AG10803 (cell line): ENCODE measurements at regions not wholly inside any gene's neighbourhood (a gene's known extent, or its start where the extent isn't known, plus 50 kb on each side); places are given as distances from the start of the nearest gene placed in this dataset.
A peak's percentile ranks its signal among the peaks of the same experiment; 100 is the strongest.

Experiments
- DNase-seq: peaks from one replicate; pipeline ENCODE4 v3.0.0; 2010; ENCODE audit warnings: low read depth
- H3K4me3 ChIP-seq: 2 replicates; pipeline ENCODE4 v1.5.1; 2011; ENCODE audit warnings: mild to moderate bottlenecking, low read length, control low read depth
- TF ChIP-seq, protein P1 (sequence below): conservative IDR thresholded peaks from 2 replicates; pipeline ENCODE4 v1.5.1; 2011; ENCODE audit warnings: mild to moderate bottlenecking, low read length, control low read depth, inconsistent platforms

DNA sequence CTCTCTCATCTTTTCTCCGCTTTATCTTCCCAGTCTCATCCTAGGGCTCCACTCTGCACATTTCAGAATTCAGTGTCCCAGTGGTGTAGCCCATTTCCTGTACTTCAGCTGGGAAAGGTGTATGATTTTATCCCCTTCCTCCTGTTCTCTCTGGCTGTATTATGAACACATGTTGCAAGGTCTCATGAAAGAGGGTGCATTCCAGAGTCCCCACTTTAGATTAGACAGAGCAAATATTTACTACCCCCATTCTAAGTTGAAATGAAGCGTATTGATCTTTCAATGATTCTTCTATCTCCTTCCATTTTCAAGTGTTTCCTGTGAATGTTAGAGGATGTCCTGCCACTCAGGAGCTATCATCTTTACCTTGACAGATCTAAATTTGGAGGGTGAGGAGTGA is 123.2 kb downstream of the WIF1 start:
- no peak overlapping the region for H3K4me3 ChIP-seq
- no peak for DNase-seq
- TF ChIP-seq, protein P1, sequence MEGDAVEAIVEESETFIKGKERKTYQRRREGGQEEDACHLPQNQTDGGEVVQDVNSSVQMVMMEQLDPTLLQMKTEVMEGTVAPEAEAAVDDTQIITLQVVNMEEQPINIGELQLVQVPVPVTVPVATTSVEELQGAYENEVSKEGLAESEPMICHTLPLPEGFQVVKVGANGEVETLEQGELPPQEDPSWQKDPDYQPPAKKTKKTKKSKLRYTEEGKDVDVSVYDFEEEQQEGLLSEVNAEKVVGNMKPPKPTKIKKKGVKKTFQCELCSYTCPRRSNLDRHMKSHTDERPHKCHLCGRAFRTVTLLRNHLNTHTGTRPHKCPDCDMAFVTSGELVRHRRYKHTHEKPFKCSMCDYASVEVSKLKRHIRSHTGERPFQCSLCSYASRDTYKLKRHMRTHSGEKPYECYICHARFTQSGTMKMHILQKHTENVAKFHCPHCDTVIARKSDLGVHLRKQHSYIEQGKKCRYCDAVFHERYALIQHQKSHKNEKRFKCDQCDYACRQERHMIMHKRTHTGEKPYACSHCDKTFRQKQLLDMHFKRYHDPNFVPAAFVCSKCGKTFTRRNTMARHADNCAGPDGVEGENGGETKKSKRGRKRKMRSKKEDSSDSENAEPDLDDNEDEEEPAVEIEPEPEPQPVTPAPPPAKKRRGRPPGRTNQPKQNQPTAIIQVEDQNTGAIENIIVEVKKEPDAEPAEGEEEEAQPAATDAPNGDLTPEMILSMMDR, result no peak

DNA sequence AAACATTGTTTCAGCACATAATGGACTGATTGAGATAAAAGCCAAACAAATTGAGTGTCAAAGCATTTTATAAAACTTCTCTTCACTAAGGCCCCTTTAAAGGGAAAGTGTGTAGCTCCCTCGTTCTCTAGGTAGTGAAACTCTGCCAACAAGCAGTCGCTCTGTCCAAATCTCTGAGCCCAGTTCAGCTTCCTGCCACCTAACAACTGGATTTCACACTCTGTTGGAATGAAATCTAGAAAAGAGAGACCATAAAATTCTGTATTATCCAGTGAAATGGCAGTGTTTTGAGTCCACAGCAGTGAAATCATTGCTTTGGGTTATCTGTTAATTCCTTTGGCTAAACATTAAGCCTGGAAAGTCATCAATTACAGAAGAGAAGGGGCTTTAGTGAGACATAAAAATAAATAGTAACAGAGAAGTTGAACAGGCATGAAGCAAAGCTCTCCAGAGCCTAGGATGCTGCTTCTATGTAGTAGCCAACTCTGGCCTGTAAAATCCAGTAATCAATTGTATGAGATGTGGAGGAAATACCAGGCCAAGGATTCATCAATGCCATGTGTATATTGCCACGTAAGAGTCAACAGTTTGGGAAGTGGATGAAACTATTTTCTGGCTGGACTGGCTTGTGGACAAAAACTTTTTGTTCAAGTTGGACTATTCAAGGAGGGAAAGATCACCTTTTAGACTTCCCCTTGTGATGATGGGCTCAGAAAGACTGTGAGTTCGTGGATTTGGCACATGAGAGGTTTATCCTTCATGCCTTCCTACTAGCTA is 122.5 kb downstream of the WIF1 start:
- no peak overlapping the region for H3K4me3 ChIP-seq
- TF ChIP-seq, protein P1, result no peak
- DNase-seq, result peak; percentile 7

DNA sequence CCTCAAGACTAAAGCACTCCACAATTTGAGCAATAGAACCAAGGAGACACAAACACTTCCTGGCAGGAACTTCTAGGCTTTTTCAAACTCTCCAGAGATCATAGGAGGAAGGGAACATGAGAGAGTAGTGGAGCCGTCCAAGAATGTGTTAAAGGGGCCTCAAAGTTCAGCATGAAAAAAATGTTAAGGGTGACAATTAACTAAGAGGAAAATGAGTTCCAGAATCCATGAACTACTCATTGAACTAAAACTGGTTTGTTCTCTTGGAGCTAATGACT is 122.0 kb downstream of the WIF1 start:
- TF ChIP-seq, protein P1, result no peak
- DNase-seq, result no peak

More for the DNA sequence above, 122.0 kb downstream of the WIF1 start:
- H3K4me3 ChIP-seq, result no peak overlapping the region
